Colonic mucosa (tissue), 4 donors: ENCODE measurements at regions not wholly inside any gene's neighbourhood (a gene's known extent, or its start where the extent isn't known, plus 50 kb on each side); places are given as distances from the start of the nearest gene placed in this dataset.

Experiments
- DNase-seq: peaks from one replicate; pipeline ENCODE4 v3.0.0-alpha.2; 2020
- H3K27ac ChIP-seq: fragments of 200-600 bp; one replicate; pipeline ENCODE4 v1.8.0; 2021
- H3K27me3 ChIP-seq: fragments of 200-600 bp; one replicate; pipeline ENCODE4 v1.8.0; 2021
- H3K36me3 ChIP-seq: fragments of 200-600 bp; one replicate; pipeline ENCODE4 v1.8.0; 2021
- H3K4me1 ChIP-seq: fragments of 200-600 bp; one replicate; pipeline ENCODE4 v1.8.0; 2021; ENCODE audit warnings: mild to moderate bottlenecking
- H3K4me3 ChIP-seq: fragments of 200-600 bp; one replicate; pipeline ENCODE4 v1.8.0; 2021
- H3K9ac ChIP-seq, 2 donors: one replicate each; pipeline ENCODE4 v1.7.0; 2013; ENCODE audit warnings: control low read depth in 2 of 2, low read depth in 2 of 2, low read length in 2 of 2
- H3K9me3 ChIP-seq: fragments of 200-600 bp; one replicate; pipeline ENCODE4 v1.8.0; 2021
- CTCF ChIP-seq: fragments of 200-600 bp; IDR thresholded peaks from one replicate; pipeline ENCODE4 v1.8.0; 2022; ENCODE audit warnings: antibody characterized with exemption, mild to moderate bottlenecking
- intact Hi-C: fragments of 100-400 bp; cut with DNase I; formaldehyde crosslinking; loops from one replicate; pipeline ENCODE4 v1.14.1; 2022
- donor health status: healthy.
- donor health status: DM: no; HTN: no; CAD: no.
- donor health status: DM: no; HTN: no; CAD: no.

DNA sequence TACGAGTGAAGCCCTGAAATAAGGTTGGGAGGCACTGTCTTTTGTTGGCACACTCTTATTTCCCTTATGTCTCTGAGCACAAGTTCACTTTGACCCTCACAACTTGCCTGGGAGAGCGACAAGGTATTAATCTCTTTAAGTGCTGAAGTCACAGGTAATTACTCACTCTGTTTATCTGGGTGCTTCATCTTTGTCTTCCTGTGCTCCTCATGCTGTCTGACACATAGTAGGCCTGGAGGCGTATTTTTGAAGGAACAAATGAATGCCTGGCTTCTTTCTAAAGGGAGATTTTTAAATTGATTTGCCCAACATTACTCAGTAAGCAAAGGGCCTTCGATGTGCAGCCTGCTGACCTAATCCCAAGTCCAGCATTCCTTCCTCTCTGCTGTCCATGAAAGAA is 507.1 kb upstream of the TNP1 start:
- Histone ChIP-seq H3K27me3 (no peaks in the 10 kb centered on the region), H3K4me3 (no peak overlapping the region), H3K9ac (no peak overlapping the region), H3K27ac (no peak overlapping the region), H3K9me3 (no peaks in the 10 kb centered on the region), H3K4me1 (no peaks in the 10 kb centered on the region), H3K36me3 (no peaks in the 10 kb centered on the region)
- TF ChIP-seq CTCF, result no peak
- intact Hi-C loops, result no loop called here
- no peak for DNase-seq

DNA sequence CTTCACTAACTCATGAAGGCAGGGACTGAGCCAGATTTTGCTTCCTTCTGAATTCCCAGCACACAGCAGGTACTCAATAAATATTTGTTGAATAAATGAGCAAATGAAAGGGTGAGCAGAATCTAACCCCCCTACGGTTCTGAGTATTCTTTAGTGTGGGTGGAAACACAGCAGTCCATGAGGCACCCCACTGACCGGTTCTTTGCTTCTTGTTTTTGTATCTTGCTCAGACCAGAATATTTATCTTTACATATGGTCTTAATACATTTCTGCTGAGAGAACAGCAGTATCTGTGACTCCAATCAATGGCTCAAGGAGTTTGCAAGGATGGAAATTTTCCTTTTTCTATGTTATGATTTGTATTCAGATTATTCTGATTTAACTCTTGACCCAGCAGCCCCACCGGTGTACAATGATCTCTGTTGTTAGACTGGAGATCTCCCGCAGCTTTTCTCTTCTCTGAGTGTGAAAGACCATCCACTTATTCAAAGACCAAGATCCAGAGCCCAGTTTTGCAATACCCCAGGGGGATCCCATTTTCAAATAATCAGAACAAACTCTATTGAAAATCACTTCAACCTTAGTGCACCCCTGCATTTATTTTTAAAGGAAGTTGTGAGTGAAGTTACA is 506.5 kb upstream of the TNP1 start:
- H3K4me1 ChIP-seq, result no peaks in the 10 kb centered on the region
- H3K4me3 ChIP-seq, result no peak overlapping the region
- H3K27me3 ChIP-seq, result no peaks in the 10 kb centered on the region
- H3K36me3 ChIP-seq, result no peaks in the 10 kb centered on the region
- DNase-seq, result no peak
- intact Hi-C loops, result no loop called here
- no peak overlapping the region for H3K9ac ChIP-seq
- no peaks in the 10 kb centered on the region for H3K9me3 ChIP-seq
- H3K27ac ChIP-seq, result no peak overlapping the region
- TF ChIP-seq CTCF, result no peak

DNA sequence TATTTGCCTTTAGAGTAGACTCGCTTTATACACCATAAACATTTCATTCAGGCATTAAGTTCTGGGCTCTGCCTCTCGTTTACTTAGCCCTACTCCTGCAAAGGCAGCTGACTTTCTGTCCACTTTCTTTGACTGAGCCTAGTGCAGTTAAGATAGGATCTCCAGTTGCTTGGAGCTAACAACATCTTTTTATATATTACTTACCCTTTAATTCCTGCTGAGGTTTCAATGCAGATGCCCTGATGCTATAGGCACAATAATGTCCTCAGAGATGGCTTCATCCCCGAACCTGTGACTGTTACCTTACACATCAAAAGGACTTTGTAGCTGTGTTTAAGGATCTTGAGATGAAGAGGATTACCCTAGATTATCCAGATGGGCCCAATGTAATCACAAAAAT is 505.8 kb upstream of the TNP1 start:
- no peaks in the 10 kb centered on the region for H3K4me1 ChIP-seq
- no peak for TF ChIP-seq CTCF
- H3K4me3 ChIP-seq, result no peak overlapping the region
- H3K27ac ChIP-seq, result no peak overlapping the region
- H3K9ac ChIP-seq, result no peak overlapping the region
- no peak for DNase-seq
- H3K36me3 ChIP-seq, result no peaks in the 10 kb centered on the region
- H3K9me3 ChIP-seq, result no peaks in the 10 kb centered on the region
- intact Hi-C loops, result no loop called here
- no peaks in the 10 kb centered on the region for H3K27me3 ChIP-seq

GRCh38 chr2:217364224-217364623 is 504.4 kb upstream of the TNP1 start:
- H3K27me3 ChIP-seq, result no peaks in the 10 kb centered on the region
- no peak overlapping the region for H3K27ac ChIP-seq
- TF ChIP-seq CTCF, result no peak
- DNase-seq, result no peak
- H3K4me3 ChIP-seq, result no peak overlapping the region
- H3K9ac ChIP-seq, result no peak overlapping the region
- H3K9me3 ChIP-seq, result no peaks in the 10 kb centered on the region
- H3K36me3 ChIP-seq, result no peaks in the 10 kb centered on the region
- no peaks in the 10 kb centered on the region for H3K4me1 ChIP-seq
- intact Hi-C loops, result no loop called here

DNA sequence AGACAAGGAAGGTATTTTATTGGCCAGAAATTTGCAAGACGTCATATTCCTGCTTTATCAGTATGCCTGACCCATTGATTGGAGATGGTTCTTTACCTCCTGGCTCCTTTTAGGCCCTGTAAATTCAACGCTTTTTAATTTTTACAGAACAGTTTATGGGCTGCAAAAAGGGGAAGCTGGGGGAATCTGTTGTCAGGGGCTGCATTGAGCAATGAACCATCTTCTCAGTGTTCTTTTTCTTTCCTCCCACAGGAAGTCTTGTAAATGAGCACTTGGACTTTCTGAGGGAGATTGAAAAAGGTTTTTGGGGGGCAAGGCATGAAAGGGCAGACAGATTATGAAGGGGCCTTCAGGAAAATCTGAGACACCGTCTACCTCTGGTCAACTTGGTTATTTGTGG is 503.6 kb upstream of the TNP1 start:
- no peak overlapping the region for H3K4me3 ChIP-seq
- H3K27ac ChIP-seq, result no peak overlapping the region
- H3K9ac ChIP-seq, result no peak overlapping the region
- H3K9me3 ChIP-seq, result no peaks in the 10 kb centered on the region
- no peaks in the 10 kb centered on the region for H3K27me3 ChIP-seq
- DNase-seq, result no peak
- no peaks in the 10 kb centered on the region for H3K4me1 ChIP-seq
- no peak for TF ChIP-seq CTCF
- intact Hi-C loops, result no loop called here
- no peaks in the 10 kb centered on the region for H3K36me3 ChIP-seq
